ENCODE measurements at regions not wholly inside any gene's neighbourhood (a gene's known extent, or its start where the extent isn't known, plus 50 kb on each side); places are given as distances from the start of the nearest gene placed in this dataset.
"Not testable (repeated sequence)": the region's sequence is repeated elsewhere in the genome, so short reads cannot be mapped to it uniquely, and the experiment has no call there.

- no peak for DNase-seq
These were observed 308.5 kb upstream of the MDFIC2 start for GRCh38 chr3:70620956-70621355.

GRCh38 chr3:70620367-70620766, 307.9 kb upstream of the MDFIC2 start:
- no peak for DNase-seq

- no peak for DNase-seq
These were observed 305.7 kb upstream of the MDFIC2 start for GRCh38 chr3:70618151-70618550.

- DNase-seq: not testable (repeated sequence)
These were observed 304.9 kb upstream of the MDFIC2 start for GRCh38 chr3:70617349-70617748.

- DNase-seq: no peak
These were observed 302.8 kb upstream of the MDFIC2 start for GRCh38 chr3:70615286-70615685.

GRCh38 chr3:70614111-70614510, 301.7 kb upstream of the MDFIC2 start:
- DNase-seq: no peak

GRCh38 chr3:70612920-70613319, 300.5 kb upstream of the MDFIC2 start:
- DNase-seq: no peak

- DNase-seq: not testable (repeated sequence)
These were observed 299.3 kb upstream of the MDFIC2 start for GRCh38 chr3:70611667-70612277.

- DNase-seq: no peak
These were observed 296.0 kb upstream of the MDFIC2 start for GRCh38 chr3:70608434-70608833.

- no peak for DNase-seq
These were observed 295.0 kb upstream of the MDFIC2 start for GRCh38 chr3:70607469-70607868.

GRCh38 chr3:70606018-70606417, 293.6 kb upstream of the MDFIC2 start:
- no peak for DNase-seq

GRCh38 chr3:70603103-70603502, 290.7 kb upstream of the MDFIC2 start:
- no peak for DNase-seq

GRCh38 chr3:70597312-70597711, 284.9 kb upstream of the MDFIC2 start:
- no peak for DNase-seq

- no peak for DNase-seq
These were observed 271.2 kb upstream of the MDFIC2 start for GRCh38 chr3:70583682-70584081.

GRCh38 chr3:70582803-70583202, 270.4 kb upstream of the MDFIC2 start:
- no peak for DNase-seq

GRCh38 chr3:70580021-70580420, 267.6 kb upstream of the MDFIC2 start:
- no peak for DNase-seq

- no peak for DNase-seq
These were observed 259.3 kb upstream of the MDFIC2 start for GRCh38 chr3:70571696-70572095.

- DNase-seq: no peak
These were observed 258.1 kb upstream of the MDFIC2 start for GRCh38 chr3:70570584-70570983.

GRCh38 chr3:70568626-70569025, 256.2 kb upstream of the MDFIC2 start:
- no peak for DNase-seq

- DNase-seq: no peak
These were observed 253.4 kb upstream of the MDFIC2 start for GRCh38 chr3:70565861-70566260.

GRCh38 chr3:70564552-70564951, 252.1 kb upstream of the MDFIC2 start:
- DNase-seq: no peak

GRCh38 chr3:70561796-70562195, 249.4 kb upstream of the MDFIC2 start:
- no peak for DNase-seq

GRCh38 chr3:70558956-70559355, 246.5 kb upstream of the MDFIC2 start:
- no peak for DNase-seq

- DNase-seq: no peak
These were observed 245.5 kb upstream of the MDFIC2 start for GRCh38 chr3:70557976-70558375.

- no peak for DNase-seq
These were observed 243.6 kb upstream of the MDFIC2 start for GRCh38 chr3:70556056-70556455.

GRCh38 chr3:70554170-70554569, 241.7 kb upstream of the MDFIC2 start:
- DNase-seq: no peak

All from NCI-H2029 (cell line).